HTR-8/SVneo (cell line): ENCODE measurements at regions not wholly inside any gene's neighbourhood (a gene's known extent, or its start where the extent isn't known, plus 50 kb on each side); places are given as distances from the start of the nearest gene placed in this dataset.
A peak's percentile ranks its signal among the peaks of the same experiment; 100 is the strongest.
"Not testable (repeated sequence)": the region's sequence is repeated elsewhere in the genome, so short reads cannot be mapped to it uniquely, and the experiment has no call there.

Source experiments
- DNase-seq: peaks from one replicate; pipeline ENCODE4 v3.0.0; 2011; ENCODE audit warnings: low spot score, mixed read lengths; ENCODE audit not compliant: insufficient read length
- FAIRE-seq: peaks from 2 replicates; lab custom pipeline; 2011; peaks lifted over from hg19 to GRCh38; lab: Jason Lieb, UNC

GRCh38 chr3:75115695-75116094 is 501.2 kb upstream of the CNTN3 start:
- FAIRE-seq (no peak), DNase-seq (no peak)

- FAIRE-seq = no peak
- no peak for DNase-seq
These were observed 504.3 kb upstream of the CNTN3 start for GRCh38 chr3:75118779-75119178.

DNA sequence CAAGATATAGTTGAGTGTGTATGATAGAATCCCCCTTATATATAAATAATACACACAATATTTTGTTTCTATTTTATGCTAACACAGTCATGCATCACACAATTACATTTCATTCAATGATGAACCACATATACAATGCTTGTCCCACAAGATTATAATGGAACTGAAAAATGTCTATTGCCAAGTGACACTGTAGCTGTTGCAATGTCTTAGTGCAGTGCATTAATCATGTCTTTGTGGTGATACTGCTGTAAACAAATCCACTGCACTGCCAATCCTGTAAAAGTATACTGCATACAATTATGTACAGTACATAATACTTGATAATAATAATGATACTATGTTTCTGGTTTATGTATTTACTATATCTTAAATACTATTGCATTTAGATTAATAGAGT is 512.1 kb upstream of the CNTN3 start:
- FAIRE-seq (no peak), DNase-seq (no peak)

- FAIRE-seq (no peak), DNase-seq (no peak)
These were observed 514.6 kb upstream of the CNTN3 start for GRCh38 chr3:75129101-75129500.

GRCh38 chr3:75136100-75136897 is 521.8 kb upstream of the CNTN3 start:
- DNase-seq (no peak), FAIRE-seq (no peak)

DNA sequence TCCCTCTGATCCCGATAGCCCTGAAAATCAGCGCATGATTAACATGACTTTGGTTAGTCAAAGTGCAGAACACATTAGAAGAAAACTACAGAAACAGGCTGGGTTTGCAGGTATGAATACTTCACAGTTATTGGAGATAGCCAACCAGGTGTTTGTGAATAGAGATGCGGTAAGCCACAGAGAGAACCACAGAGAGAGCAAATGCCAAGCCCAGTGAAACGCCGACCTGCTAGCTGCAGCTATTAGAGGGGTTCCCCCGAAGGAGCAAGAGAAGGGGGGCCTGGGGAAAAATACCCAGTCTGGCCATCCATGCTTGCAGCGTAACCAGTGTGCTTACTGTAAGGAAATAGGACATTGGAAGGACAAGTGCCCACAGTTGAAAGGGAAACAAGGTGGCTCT is 523.9 kb upstream of the CNTN3 start:
- FAIRE-seq = no peak
- DNase-seq = no peak

DNA sequence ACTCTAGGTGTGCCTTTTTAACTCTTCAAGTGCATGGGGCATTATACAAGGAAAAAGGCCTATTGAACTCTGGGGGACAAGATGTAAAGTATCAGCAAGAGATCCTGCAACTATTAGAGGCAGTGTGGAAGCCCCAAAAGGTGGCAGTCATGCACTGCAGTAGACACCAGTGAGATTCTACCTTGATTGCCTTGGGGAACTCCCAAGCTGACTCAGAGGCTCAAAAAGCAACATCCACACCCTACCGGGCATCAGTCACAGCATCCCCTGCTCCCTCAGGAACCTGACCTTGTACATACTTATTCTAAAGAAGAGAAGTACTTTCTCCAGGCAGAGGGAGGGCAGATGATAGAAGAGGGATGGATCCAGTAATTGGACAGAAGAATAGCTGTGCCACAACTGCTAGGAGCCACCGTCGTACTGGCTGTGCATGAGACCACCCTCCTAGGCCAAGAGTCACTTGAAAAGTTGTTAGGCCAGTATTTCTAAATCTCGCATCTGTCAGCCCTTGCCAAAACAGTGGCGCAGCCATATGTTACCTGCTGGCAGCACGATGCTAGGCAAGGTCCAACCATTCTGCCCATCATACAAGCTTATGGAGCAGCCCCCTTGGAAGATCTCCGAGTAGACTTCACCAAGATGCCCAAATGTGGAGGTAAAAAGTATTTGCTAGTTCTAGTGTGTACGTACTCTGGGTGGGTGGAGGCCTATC is 523.1 kb upstream of the FRG2C start:
- FAIRE-seq = no peak
- no peak for DNase-seq

- DNase-seq (no peak), FAIRE-seq (no peak)
These were observed 519.7 kb upstream of the FRG2C start for GRCh38 chr3:75144406-75144805.

- FAIRE-seq = no peak
- no peak for DNase-seq
These were observed 492.4 kb upstream of the FRG2C start for GRCh38 chr3:75171630-75172230.

DNA sequence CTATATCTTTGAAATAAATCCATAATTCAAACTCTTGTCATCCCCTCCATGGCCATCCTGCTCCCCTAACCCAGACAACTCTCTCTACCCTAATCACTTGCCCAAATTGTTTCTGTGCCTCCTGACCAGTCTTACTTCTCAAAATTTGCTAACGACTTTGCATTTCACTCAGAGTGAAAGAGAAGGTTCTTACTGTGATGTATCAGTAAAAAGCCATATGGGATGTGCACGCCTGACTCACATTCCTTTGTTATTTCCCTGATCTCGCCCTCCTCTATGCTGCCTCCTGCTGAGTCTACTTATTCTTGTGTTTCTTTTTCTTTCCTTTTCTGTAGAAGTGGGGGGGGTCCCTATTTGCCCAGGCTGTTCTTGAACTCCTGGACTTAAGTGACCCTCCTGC is 487.2 kb upstream of the FRG2C start:
- no peak for FAIRE-seq
- no peak for DNase-seq

DNA sequence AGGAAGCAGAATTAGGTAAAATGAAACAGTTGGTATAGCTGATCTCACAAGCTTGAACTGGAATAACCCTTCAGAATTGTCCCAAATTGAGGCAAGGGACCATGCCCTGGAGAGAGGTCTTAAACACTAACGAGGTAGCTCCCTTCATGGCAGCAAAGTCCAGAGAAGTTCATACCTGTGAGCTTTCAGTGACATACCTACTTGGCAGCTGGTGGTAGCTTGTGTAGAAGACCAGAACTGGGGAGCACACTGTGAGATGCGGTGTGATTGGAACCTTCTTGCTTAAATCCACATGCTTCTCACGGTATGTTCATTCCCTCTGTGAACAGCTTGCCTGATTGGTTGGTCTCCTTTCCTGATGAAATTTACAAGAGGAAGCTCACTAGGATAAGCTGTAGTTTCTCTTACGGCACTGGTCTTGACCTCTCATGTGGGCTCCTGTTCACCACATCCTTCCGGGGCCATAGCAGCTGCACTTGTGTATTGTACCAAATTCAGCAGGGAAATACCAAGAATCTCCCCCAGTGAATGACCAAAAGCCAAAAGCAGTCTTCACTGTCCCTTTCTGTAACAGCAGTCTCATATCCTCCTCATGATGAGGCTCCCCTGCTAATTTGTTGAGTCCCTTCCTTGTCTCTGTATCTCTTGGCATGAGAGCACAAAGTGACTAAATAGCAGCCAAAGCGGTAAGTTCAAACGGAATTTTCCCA is 483.7 kb upstream of the FRG2C start:
- no peak for DNase-seq
- FAIRE-seq = no peak

DNA sequence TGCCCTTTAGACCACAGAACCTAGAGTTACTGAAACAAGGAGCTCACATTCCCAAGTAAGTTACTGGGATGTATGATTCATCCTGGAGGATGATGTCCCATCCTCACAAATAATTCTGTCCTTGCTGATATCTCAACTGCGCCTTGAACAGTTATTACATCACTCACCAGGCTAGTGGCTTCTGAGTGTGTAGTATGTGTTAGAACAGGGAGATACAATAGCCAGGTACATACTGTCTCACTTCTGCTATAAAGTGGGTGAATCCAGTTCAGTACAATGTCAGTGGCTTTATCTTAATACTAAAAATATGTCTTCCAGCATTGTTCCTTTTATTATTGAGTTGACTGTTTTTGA is 483.2 kb upstream of the FRG2C start:
- FAIRE-seq (no peak), DNase-seq (no peak)

GRCh38 chr3:75188962-75189361 is 475.2 kb upstream of the FRG2C start:
- FAIRE-seq (no peak), DNase-seq (no peak)

DNA sequence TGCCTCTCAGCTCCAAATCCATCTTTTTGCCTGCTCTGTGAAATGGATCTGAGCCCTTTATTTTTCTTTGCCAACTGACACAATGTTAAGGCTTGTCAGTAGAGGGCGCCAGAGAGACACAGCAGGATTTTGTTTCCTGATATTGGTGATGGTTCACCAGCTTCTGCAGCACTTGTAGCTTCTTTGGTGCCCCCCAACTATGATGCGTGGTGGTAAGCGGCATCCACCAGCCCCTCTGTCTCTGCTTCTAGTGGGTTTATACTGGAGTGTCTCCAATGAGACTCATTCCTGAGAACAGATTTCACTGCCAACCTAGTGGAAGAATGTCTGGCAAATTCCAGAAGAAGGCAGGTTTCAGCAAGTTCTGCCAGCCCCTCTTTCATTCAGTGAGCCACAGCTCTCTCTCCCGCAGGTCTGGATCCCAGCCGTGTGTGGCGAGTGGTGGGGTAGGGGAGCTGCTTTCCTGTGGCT is 471.9 kb upstream of the FRG2C start:
- FAIRE-seq (no peak), DNase-seq (peak; percentile 1)

DNA sequence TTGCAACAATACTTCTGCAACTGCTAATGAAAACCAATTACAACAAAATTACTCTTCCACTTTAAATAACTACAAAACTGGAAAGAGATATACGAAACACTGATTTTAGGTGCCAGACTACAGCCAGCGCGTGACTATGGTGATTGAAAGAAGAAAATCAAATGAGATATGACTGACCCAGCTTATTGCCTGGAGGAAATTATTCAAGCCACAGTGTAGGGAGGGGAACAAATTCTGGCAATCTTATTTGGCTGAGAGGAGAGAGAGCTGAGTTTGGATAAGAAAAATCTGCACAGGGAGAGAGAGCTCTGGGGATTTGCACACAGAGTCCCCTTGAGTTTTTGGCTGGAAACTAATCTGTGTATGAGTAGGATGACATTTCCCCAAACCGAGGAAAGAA is 470.3 kb upstream of the FRG2C start:
- FAIRE-seq = no peak
- no peak for DNase-seq

DNA sequence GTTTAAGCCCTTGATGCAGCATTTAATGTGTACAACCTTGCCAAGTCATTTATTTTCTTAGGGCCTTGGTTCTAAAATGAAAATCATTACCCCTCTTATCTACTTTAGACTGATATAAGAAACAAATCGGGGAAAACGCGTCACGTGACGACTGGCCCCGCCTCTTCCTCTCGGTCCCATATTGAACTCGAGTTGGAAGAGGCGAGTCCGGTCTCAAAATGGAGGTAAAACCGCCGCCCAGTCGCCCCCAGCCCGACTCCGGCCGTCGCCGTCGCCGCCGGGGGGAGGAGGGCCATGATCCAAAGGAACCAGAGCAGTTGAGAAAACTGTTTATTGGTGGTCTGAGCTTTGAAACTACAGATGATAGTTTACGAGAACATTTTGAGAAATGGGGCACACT is 449.8 kb upstream of the FRG2C start:
- FAIRE-seq, DNase-seq: not testable (repeated sequence)

DNA sequence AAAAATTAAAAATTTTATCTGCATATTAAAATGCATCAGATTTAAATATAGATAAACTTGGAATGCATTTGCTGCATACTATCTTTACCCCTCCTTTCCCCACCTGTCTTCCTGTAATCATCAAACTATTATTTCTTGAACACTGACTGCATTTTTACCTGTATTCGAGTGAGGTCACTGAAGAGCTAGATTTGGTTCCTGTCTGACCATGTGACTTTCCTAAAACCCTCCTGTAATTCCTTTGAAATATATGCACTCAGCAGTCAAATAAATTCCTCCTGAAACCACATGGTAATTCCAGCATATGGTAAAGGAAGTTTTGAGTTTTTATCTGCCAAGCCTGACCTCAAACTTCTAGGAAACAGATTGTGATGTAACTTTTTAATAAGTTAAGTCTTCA is 445.6 kb upstream of the FRG2C start:
- FAIRE-seq (no peak), DNase-seq (no peak)

GRCh38 chr3:75220932-75221331 is 443.2 kb upstream of the FRG2C start:
- no peak for FAIRE-seq
- no peak for DNase-seq

DNA sequence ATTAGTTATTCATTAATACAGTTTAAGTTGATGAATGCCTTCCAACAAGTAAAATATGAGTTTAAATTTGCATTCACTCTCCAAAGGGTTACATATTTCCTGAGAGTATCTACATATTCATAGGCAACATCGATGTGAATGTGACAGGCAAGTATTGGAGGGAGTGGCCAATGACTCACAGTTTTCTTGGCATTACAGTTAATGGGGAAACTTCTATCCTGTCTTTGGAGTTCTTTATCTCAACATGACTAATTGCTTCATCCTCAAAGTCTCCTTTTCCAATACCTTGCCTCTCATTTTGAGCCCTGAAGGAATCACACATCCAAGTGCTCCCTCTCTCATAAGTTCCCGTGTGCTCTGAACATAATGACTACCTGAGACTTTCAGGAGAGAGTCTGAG is 439.7 kb upstream of the FRG2C start:
- no peak for FAIRE-seq

DNA sequence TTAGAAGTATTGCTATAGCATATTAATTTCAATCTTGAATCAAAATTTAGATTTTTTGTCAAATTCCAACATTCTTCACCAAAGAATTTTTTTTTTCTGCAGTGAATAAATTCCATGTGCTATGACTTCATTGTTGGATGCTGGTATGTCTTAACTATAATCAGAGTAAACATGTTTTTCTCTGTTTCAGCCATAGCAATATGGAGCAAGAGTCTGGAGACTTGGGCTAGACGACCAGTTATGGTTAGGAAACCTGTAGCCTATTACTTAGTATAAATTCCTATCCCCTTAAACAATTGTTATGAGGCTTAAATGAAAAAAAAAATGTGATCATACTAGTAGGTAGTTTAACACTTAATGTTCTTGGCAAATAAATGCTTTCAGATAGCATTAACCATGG is 431.9 kb upstream of the FRG2C start:
- FAIRE-seq = no peak
- DNase-seq = no peak

More for the DNA sequence above, 439.7 kb upstream of the FRG2C start:
- DNase-seq = no peak

- DNase-seq = no peak
- no peak for FAIRE-seq
These were observed 428.5 kb upstream of the FRG2C start for GRCh38 chr3:75235631-75236030.
